D721Med (cell line): ENCODE measurements at regions not wholly inside any gene's neighbourhood (a gene's known extent, or its start where the extent isn't known, plus 50 kb on each side); places are given as distances from the start of the nearest gene placed in this dataset.

Experiments
- DNase-seq: peaks from one replicate; pipeline ENCODE4 v3.0.0; 2011; ENCODE audit warnings: low spot score; ENCODE audit not compliant: insufficient read length
- FAIRE-seq: peaks from 2 replicates; lab custom pipeline; 2011; peaks lifted over from hg19 to GRCh38; lab: Jason Lieb, UNC
- CTCF ChIP-seq: IDR thresholded peaks from 2 replicates; pipeline ENCODE4 v1.5.1; 2012; ENCODE audit warnings: mild to moderate bottlenecking, control low read depth; ENCODE audit not compliant: insufficient read depth; ENCODE audit errors: missing control alignments

- FAIRE-seq = no peak
- no peak for TF ChIP-seq CTCF
- DNase-seq = no peak
Observed at GRCh38 chr14:89566644-89567415, 149.8 kb upstream of the FOXN3 start.

GRCh38 chr14:89566180-89566579 lies 149.1 kb upstream of the FOXN3 start:
- DNase-seq (no peak), FAIRE-seq (no peak)
- TF ChIP-seq CTCF = no peak

- FAIRE-seq (no peak), DNase-seq (no peak)
- TF ChIP-seq CTCF = no peak
Observed at GRCh38 chr14:89565607-89566006, 148.6 kb upstream of the FOXN3 start.

GRCh38 chr14:89564989-89565388 lies 148.0 kb upstream of the FOXN3 start:
- no peak for TF ChIP-seq CTCF
- no peak for FAIRE-seq
- no peak for DNase-seq

- DNase-seq (no peak), FAIRE-seq (no peak)
- TF ChIP-seq CTCF = no peak
Observed at GRCh38 chr14:89564286-89564957, 147.4 kb upstream of the FOXN3 start.

- FAIRE-seq (no peak), DNase-seq (no peak)
- no peak for TF ChIP-seq CTCF
Observed at GRCh38 chr14:89563471-89563870, 146.4 kb upstream of the FOXN3 start.

GRCh38 chr14:89551955-89552354 lies 134.9 kb upstream of the FOXN3 start:
- DNase-seq = no peak
- no peak for FAIRE-seq
- no peak for TF ChIP-seq CTCF
